Large intestine (tissue), 3 donors: ENCODE measurements at regions not wholly inside any gene's neighbourhood (a gene's known extent, or its start where the extent isn't known, plus 50 kb on each side); places are given as distances from the start of the nearest gene placed in this dataset.
"Not testable (repeated sequence)": the region's sequence is repeated elsewhere in the genome, so short reads cannot be mapped to it uniquely, and the experiment has no call there.

ENCODE experiments used
- DNase-seq, 2 donors: peaks; one replicate each; pipeline versions ENCODE4 v3.0.0 to v3.0.0-alpha.2; 2013
- H3K27ac ChIP-seq: one replicate; pipeline ENCODE4 v1.5.1; 2013; ENCODE audit warnings: low read length
- H3K27me3 ChIP-seq: 2 replicates; pipeline ENCODE4 v1.6.1; 2013; ENCODE audit warnings: low read length; ENCODE audit not compliant: control insufficient read depth, insufficient read depth
- H3K36me3 ChIP-seq: 2 replicates; pipeline ENCODE4 v1.6.1; 2013; ENCODE audit warnings: low read length; ENCODE audit not compliant: control insufficient read depth, insufficient read depth
- H3K4me1 ChIP-seq: one replicate; pipeline ENCODE4 v1.6.1; 2013; ENCODE audit warnings: low read length; ENCODE audit not compliant: control insufficient read depth, insufficient read depth
- H3K4me3 ChIP-seq: one replicate; pipeline ENCODE4 v1.5.1; 2013; ENCODE audit warnings: low read length
- H3K9me3 ChIP-seq: one replicate; pipeline ENCODE4 v1.6.1; 2013; ENCODE audit warnings: mild to moderate bottlenecking, low read depth, low read length, moderate library complexity; ENCODE audit not compliant: control insufficient read depth
- WGBS: methylation state at CpG from one replicate; pipeline ENCODE4 v1.1.5; 2013; ENCODE audit warnings: low lambda C conversion rate; ENCODE audit not compliant: insufficient coverage; 5-methylcytosine and 5-hydroxymethylcytosine counted together

DNA sequence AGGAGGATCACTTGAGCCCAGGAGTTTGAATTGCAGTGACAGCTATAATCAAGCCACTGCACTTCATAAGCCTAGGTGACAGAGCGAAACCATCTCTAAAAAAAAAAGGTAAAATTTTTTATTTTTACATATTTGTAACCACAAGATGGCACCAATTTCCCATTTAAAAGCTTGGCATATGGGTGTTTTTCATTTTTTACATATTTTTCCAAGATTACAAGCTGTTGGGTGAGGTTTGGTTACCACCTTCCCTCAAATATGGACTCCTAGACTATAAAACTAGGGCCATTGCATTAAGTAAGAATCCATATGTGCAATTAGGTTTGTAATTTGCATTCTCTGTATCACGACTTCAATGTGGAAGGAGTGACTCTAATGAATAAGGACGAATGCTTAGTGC lies 129.3 kb upstream of the ACBD5 start:
- H3K27me3 ChIP-seq = peaks cover 2% of the 10 kb centered on the region
- DNase-seq = no peak
- H3K4me3 ChIP-seq = no peak overlapping the region
- no peaks in the 10 kb centered on the region for H3K9me3 ChIP-seq
- no peaks in the 10 kb centered on the region for H3K36me3 ChIP-seq
- no peak overlapping the region for H3K27ac ChIP-seq
- no peaks in the 10 kb centered on the region for H3K4me1 ChIP-seq
- WGBS = no CpG with 5 or more reads among the region's 3 CpGs

- Histone ChIP-seq H3K27me3 (peaks cover 2% of the 10 kb centered on the region), H3K4me1 (no peaks in the 10 kb centered on the region), H3K9me3 (no peaks in the 10 kb centered on the region), H3K36me3 (no peaks in the 10 kb centered on the region), H3K4me3 (no peak overlapping the region), H3K27ac (no peak overlapping the region)
- DNase-seq = no peak
- WGBS = 83% methylated on average over 1 of the region's 10 CpGs
These were observed 128.1 kb upstream of the ACBD5 start for GRCh38 chr10:27368706-27369105.

GRCh38 chr10:27366769-27367168 lies 126.2 kb upstream of the ACBD5 start:
- no peak for DNase-seq
- H3K4me1 ChIP-seq = no peaks in the 10 kb centered on the region
- peaks cover 2% of the 10 kb centered on the region for H3K27me3 ChIP-seq
- H3K4me3 ChIP-seq = no peak overlapping the region
- no peaks in the 10 kb centered on the region for H3K9me3 ChIP-seq
- no peaks in the 10 kb centered on the region for H3K36me3 ChIP-seq
- 86% methylated on average over 1 of the region's 1 CpG for WGBS
- H3K27ac ChIP-seq = no peak overlapping the region

- Histone ChIP-seq H3K27me3 (peaks cover 2% of the 10 kb centered on the region), H3K9me3 (no peaks in the 10 kb centered on the region), H3K27ac (no peak overlapping the region), H3K4me3 (no peak overlapping the region), H3K4me1 (no peaks in the 10 kb centered on the region), H3K36me3 (no peaks in the 10 kb centered on the region)
- WGBS = no CpG with 5 or more reads among the region's 8 CpGs
- no peak for DNase-seq
These were observed 123.4 kb upstream of the ACBD5 start for GRCh38 chr10:27364028-27364427.

DNA sequence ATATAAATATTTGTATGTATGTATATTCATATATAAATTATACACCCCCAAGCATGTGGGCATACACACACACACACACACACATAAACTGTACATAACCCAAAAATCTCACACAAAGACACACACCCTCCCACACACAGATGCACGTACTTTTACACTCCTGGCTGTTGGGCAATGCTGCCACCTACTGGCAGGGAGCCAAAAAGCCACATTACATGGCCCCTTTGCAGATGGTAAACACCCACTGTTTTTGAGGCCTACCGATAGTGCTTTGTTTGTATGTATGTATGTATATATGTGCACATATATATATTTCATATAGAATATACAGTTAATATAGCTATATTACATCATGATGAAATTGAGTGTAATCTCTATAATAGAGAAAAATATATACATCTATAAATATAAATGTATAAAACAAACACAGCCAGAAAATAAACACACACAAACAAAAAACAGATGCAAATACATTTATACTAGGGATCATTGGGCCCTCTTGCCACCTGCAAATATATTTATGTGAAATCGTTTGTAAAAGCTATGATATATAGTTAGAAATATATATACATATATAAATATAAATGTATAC lies 120.1 kb upstream of the ACBD5 start:
- no peak overlapping the region for H3K27ac ChIP-seq
- no peaks in the 10 kb centered on the region for H3K4me1 ChIP-seq
- H3K9me3 ChIP-seq = no peaks in the 10 kb centered on the region
- H3K4me3 ChIP-seq = no peak overlapping the region
- no peaks in the 10 kb centered on the region for H3K36me3 ChIP-seq
- WGBS = 0% methylated on average over 1 of the region's 3 CpGs
- peak; percentile 55 to 63 for DNase-seq
- H3K27me3 ChIP-seq = peaks cover under 1% of the 10 kb centered on the region

DNA sequence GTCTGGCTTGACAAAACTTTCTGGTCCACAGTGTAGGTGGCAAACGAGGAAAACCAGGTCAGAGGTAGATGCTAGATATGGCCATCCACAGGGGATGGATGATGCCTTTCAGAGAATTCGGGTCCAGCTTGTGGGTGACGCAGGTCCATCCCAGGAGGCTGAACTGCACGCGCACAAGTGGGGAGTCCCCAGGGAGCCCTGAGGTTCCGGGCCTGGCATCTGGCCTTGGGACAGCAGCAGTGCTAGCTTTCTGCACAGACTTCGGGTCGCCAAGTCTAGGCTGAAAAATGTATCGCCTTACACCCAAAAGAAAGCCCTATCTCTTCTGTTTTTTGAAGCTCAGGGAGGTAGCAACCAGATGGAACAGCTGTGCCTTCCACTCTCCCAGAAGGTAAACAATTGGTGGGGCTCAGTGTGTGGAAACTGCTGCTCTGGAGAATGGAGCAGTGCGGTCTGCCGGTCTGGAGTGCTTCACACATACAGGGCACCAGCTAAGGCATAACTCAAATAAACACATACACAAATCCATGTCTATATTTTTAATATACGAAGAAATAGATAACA lies 119.3 kb upstream of the ACBD5 start:
- no peaks in the 10 kb centered on the region for H3K36me3 ChIP-seq
- WGBS = 86% methylated on average over 1 of the region's 12 CpGs
- H3K9me3 ChIP-seq = no peaks in the 10 kb centered on the region
- no peaks in the 10 kb centered on the region for H3K4me1 ChIP-seq
- H3K27me3 ChIP-seq = no peaks in the 10 kb centered on the region
- H3K4me3 ChIP-seq = no peak overlapping the region
- no peak for DNase-seq
- H3K27ac ChIP-seq = no peak overlapping the region

DNA sequence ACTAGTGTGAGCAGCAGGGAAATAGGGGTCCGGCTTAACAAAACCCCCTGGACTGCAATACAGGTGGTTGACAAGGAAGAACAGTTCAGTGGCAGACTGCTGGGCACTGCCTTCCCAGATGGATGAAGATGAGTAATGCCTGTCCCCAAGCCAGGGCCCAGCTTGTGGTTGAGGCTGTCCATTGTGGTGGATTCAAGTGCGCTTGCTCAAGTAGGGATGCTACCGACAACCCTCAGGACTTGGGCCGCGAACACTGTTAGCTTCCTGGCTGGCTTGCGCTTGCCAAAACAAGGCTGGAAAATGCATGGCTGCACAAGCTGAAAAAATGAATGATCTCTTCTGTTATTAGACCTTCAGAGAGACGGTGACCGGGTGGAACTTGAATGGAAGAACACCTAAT lies 116.1 kb upstream of the ACBD5 start:
- H3K36me3 ChIP-seq = no peaks in the 10 kb centered on the region
- no peaks in the 10 kb centered on the region for H3K27me3 ChIP-seq
- H3K27ac ChIP-seq = no peak overlapping the region
- DNase-seq = no peak
- no peaks in the 10 kb centered on the region for H3K9me3 ChIP-seq
- H3K4me3 ChIP-seq = no peak overlapping the region
- no peaks in the 10 kb centered on the region for H3K4me1 ChIP-seq
- no CpG with 5 or more reads among the region's 8 CpGs for WGBS

- no peak for DNase-seq
- no peaks in the 10 kb centered on the region for H3K4me1 ChIP-seq
- no peaks in the 10 kb centered on the region for H3K36me3 ChIP-seq
- H3K9me3 ChIP-seq = no peaks in the 10 kb centered on the region
- WGBS = no CpG with 5 or more reads among the region's 7 CpGs
- H3K27ac ChIP-seq = no peak overlapping the region
- no peak overlapping the region for H3K4me3 ChIP-seq
- no peaks in the 10 kb centered on the region for H3K27me3 ChIP-seq
These were observed 115.4 kb upstream of the ACBD5 start for GRCh38 chr10:27355918-27356573.

DNA sequence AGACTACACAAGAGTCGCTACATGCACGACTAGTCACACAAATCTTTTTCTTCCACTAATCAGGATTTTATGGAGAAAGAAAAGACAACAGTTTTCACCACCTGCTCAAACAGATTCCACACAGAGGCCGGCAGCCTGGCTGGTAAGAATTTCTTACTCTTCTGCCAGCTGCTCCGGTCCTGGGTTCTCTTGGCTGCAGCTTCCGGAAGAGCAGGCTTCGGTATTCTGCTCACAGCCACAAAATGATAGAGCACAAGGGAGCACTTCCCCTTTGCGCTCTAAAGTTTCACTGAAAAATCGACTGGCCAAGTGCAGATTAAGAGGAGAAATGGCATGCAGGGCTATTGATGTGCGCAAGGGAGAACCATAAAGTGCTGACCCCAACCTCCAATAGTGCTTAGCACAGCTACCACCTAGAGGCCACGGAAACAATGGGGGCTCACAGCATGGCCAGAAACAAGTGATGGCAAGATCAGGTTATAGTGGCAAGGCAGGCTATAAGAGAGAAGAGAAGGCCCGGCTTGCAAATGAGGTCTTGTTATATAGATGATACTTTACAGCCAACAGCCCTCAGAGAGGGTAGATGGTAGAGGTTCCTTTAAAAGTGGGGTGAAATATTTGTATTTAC lies 114.2 kb upstream of the ACBD5 start:
- H3K27me3 ChIP-seq, DNase-seq, H3K9me3 ChIP-seq, H3K36me3 ChIP-seq, H3K27ac ChIP-seq, H3K4me1 ChIP-seq, H3K4me3 ChIP-seq: not testable (repeated sequence)
- no CpG with 5 or more reads among the region's 11 CpGs for WGBS

DNA sequence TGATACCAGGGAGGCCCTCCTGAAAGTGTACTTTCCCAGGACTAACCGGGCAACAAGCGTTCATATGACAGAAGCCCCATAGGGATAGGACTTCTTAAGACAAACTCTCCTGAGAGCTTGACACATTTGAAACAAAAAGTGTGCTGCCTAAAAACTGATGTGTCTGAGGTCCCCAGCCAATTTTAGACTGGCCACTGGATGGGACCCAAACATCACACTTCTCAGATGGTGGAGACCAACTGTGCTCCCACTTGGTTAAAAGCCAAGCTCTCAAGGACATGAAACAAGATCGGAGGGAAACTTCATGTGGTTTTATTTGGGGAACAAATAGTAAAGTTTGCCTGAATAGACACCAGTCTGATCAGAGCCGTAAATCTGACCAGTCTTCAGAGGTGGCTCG lies 113.5 kb upstream of the ACBD5 start:
- DNase-seq, H3K4me1 ChIP-seq, H3K9me3 ChIP-seq, H3K36me3 ChIP-seq, H3K27ac ChIP-seq, H3K4me3 ChIP-seq, H3K27me3 ChIP-seq: not testable (repeated sequence)
- no CpG with 5 or more reads among the region's 5 CpGs for WGBS
